SU-DHL-6 (cell line): ENCODE measurements at regions not wholly inside any gene's neighbourhood (a gene's known extent, or its start where the extent isn't known, plus 50 kb on each side); places are given as distances from the start of the nearest gene placed in this dataset.

Experiments used
- EZH2phosphoT487 ChIP-seq: fragments of 200-600 bp; sonication (generic), shearing (Covaris generic); conservative IDR thresholded peaks from 2 replicates; pipeline ENCODE4 v1.6.1; 2018; ENCODE audit warnings: mild to moderate bottlenecking, antibody characterized with exemption, low read length, moderate library complexity, mixed read lengths
- TF ChIP-seq, protein P1 (sequence below): fragments of 200-600 bp; sonication (generic); IDR thresholded peaks from one replicate; pipeline ENCODE4 v1.5.1; 2017; ENCODE audit warnings: antibody characterized with exemption, mild to moderate bottlenecking, low read length, moderate library complexity; ENCODE audit not compliant: insufficient read depth, poor library complexity, severe bottlenecking

- TF ChIP-seq, protein P1, sequence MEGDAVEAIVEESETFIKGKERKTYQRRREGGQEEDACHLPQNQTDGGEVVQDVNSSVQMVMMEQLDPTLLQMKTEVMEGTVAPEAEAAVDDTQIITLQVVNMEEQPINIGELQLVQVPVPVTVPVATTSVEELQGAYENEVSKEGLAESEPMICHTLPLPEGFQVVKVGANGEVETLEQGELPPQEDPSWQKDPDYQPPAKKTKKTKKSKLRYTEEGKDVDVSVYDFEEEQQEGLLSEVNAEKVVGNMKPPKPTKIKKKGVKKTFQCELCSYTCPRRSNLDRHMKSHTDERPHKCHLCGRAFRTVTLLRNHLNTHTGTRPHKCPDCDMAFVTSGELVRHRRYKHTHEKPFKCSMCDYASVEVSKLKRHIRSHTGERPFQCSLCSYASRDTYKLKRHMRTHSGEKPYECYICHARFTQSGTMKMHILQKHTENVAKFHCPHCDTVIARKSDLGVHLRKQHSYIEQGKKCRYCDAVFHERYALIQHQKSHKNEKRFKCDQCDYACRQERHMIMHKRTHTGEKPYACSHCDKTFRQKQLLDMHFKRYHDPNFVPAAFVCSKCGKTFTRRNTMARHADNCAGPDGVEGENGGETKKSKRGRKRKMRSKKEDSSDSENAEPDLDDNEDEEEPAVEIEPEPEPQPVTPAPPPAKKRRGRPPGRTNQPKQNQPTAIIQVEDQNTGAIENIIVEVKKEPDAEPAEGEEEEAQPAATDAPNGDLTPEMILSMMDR, result no peak
- no peak for TF ChIP-seq EZH2phosphoT487
These were observed 226.3 kb upstream of the MPDZ start for GRCh38 chr9:13505797-13506196.
